ENCODE measurements at regions not wholly inside any gene's neighbourhood (a gene's known extent, or its start where the extent isn't known, plus 50 kb on each side); places are given as distances from the start of the nearest gene placed in this dataset.

DNA sequence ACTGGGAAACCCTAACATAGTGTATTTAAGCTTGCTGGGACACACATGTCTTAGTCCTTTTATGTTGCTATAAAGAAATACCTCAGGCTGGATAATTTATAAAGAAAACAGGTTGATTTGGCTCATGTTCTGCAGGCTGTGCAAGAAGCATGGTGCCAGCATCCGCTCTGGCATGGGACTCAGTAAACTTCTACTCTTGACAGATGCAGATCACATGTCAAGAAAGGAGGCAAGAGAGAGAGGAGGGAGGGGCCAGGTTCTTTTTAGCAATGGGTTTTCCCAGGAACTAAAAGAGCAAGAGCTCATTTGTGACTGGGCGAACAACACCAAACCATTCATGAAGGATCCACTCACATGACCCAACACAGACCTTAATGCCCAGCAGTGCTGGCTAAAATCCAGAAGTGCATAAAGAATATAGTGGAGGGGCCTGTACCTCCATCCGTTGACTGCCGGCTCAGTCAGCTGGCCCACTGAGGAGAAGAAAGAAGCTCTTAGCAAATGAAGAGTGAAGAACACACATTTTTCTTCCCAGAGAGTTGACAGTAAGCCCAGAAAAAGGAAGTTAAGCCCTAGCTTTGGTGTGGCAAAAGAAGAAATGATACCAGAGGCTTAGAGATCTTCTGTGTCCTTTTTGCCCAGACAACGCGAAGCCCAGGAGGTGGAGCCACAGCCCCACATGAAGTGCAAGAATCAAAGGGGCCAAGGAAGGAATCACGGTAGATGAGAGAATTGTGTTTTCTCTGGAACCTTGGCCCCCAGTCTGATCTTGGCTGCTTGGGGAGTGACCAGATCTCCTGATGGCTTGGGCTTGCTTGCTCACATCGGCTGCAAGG is 183.5 kb upstream of the FAM98A start:
- peak overlapping the region; percentile 26; the same call in 1 of the 2 replicates for H3K9ac ChIP-seq (ENCODE audit: low read length)
- H3K4me1 ChIP-seq (ENCODE audit: low read length): peaks cover 52% of the 10 kb centered on the region
- peak overlapping the region; percentile 33; the same call in 1 of the 2 replicates for H3K4me3 ChIP-seq (ENCODE audit: low read length)
- peak overlapping the region; percentile 98 for H3K27ac ChIP-seq (ENCODE audit: low read length)
- H2AFZ ChIP-seq (ENCODE audit: low read depth, low read length): peak overlapping the region; percentile 61; the same call in 1 of the 2 replicates
- no peaks in the 10 kb centered on the region for H3K9me3 ChIP-seq (ENCODE audit: insufficient read depth, low read length)
- no peaks in the 10 kb centered on the region for H4K20me1 ChIP-seq (ENCODE audit: insufficient read depth, low read length)
- no peak for TF ChIP-seq EZH2phosphoT487 (IDR thresholded peaks at IDR 0.05; ENCODE audit: low read depth)
- TF ChIP-seq, protein P1, sequence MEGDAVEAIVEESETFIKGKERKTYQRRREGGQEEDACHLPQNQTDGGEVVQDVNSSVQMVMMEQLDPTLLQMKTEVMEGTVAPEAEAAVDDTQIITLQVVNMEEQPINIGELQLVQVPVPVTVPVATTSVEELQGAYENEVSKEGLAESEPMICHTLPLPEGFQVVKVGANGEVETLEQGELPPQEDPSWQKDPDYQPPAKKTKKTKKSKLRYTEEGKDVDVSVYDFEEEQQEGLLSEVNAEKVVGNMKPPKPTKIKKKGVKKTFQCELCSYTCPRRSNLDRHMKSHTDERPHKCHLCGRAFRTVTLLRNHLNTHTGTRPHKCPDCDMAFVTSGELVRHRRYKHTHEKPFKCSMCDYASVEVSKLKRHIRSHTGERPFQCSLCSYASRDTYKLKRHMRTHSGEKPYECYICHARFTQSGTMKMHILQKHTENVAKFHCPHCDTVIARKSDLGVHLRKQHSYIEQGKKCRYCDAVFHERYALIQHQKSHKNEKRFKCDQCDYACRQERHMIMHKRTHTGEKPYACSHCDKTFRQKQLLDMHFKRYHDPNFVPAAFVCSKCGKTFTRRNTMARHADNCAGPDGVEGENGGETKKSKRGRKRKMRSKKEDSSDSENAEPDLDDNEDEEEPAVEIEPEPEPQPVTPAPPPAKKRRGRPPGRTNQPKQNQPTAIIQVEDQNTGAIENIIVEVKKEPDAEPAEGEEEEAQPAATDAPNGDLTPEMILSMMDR (IDR thresholded peaks at IDR 0.05; ENCODE audit: low read depth, low read length): peak; percentile 84
- no peaks in the 10 kb centered on the region for H3K27me3 ChIP-seq (ENCODE audit: low read depth, low read length)
- peaks cover 3% of the 10 kb centered on the region for H3K36me3 ChIP-seq (replicated peaks; ENCODE audit: low read depth, low read length)
- H3K4me2 ChIP-seq (ENCODE audit: low read length): peak overlapping the region; percentile 92
- H3K79me2 ChIP-seq (ENCODE audit: low read length): peaks cover 7% of the 10 kb centered on the region; the same call in 1 of the 2 replicates

DNA sequence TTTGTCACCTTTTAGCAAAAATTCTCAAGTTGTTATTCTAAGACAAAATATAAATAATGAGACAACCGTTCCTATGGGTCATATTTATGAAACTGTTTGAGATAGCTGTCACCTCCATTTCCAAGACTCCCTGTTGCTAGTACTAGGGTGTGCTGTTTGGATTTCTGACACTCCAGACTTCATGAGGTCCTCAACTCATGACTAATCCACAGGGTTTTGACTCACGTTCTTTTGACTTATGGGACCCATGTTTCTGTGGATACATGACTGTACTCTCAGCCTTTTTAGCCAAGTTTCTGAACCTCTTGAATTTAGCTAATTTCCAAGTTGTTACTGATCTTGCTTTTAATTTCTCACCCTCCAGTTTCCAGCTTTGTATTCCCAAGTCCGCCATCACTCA is 178.7 kb upstream of the FAM98A start:
- Histone ChIP-seq H3K9ac (ENCODE audit: low read length) (no peak overlapping the region), H2AFZ (ENCODE audit: low read depth, low read length) (no peak overlapping the region), H3K4me3 (ENCODE audit: low read length) (no peak overlapping the region), H4K20me1 (ENCODE audit: insufficient read depth, low read length) (no peaks in the 10 kb centered on the region), H3K27ac (ENCODE audit: low read length) (no peak overlapping the region), H3K4me2 (ENCODE audit: low read length) (no peak overlapping the region), H3K79me2 (ENCODE audit: low read length) (no peaks in the 10 kb centered on the region), H3K9me3 (ENCODE audit: insufficient read depth, low read length) (no peaks in the 10 kb centered on the region), H3K36me3 (replicated peaks; ENCODE audit: low read depth, low read length) (no peaks in the 10 kb centered on the region), H3K4me1 (ENCODE audit: low read length) (peaks cover 8% of the 10 kb centered on the region), H3K27me3 (ENCODE audit: low read depth, low read length) (no peaks in the 10 kb centered on the region)
- TF ChIP-seq, protein P1 (IDR thresholded peaks at IDR 0.05; ENCODE audit: low read depth, low read length): no peak
- TF ChIP-seq EZH2phosphoT487 (IDR thresholded peaks at IDR 0.05; ENCODE audit: low read depth): no peak

DNA sequence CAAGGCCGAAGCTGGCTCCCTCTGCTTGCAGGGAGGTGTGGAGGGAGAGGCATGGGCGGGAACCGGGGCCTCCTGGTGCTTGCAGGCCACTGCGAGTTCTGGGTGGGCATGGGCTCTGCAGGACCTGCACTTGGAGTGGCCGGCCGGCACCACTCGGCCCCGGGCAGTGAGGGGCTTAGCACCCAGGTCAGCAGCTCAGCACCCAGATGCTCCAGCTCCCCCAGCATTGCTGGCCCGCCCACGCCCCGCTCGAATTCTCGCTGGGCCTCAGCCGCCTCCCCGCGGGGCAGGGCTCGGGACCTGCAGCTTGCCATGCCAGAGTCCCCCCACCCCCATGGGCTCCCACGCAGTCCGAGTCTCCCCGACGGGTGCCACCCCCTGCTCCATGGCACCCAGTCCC is 176.2 kb upstream of the FAM98A start:
- H3K4me2 ChIP-seq (ENCODE audit: low read length): no peak overlapping the region
- no peak for TF ChIP-seq EZH2phosphoT487 (IDR thresholded peaks at IDR 0.05; ENCODE audit: low read depth)
- TF ChIP-seq, protein P1 (IDR thresholded peaks at IDR 0.05; ENCODE audit: low read depth, low read length): no peak
- H3K9ac ChIP-seq (ENCODE audit: low read length): no peak overlapping the region
- no peaks in the 10 kb centered on the region for H3K4me1 ChIP-seq (ENCODE audit: low read length)
- H3K27ac ChIP-seq (ENCODE audit: low read length): no peak overlapping the region
- no peaks in the 10 kb centered on the region for H3K9me3 ChIP-seq (ENCODE audit: insufficient read depth, low read length)
- H2AFZ ChIP-seq (ENCODE audit: low read depth, low read length): no peak overlapping the region
- no peaks in the 10 kb centered on the region for H3K36me3 ChIP-seq (replicated peaks; ENCODE audit: low read depth, low read length)
- no peaks in the 10 kb centered on the region for H4K20me1 ChIP-seq (ENCODE audit: insufficient read depth, low read length)
- H3K27me3 ChIP-seq (ENCODE audit: low read depth, low read length): no peaks in the 10 kb centered on the region
- H3K79me2 ChIP-seq (ENCODE audit: low read length): no peaks in the 10 kb centered on the region
- H3K4me3 ChIP-seq (ENCODE audit: low read length): no peak overlapping the region

DNA sequence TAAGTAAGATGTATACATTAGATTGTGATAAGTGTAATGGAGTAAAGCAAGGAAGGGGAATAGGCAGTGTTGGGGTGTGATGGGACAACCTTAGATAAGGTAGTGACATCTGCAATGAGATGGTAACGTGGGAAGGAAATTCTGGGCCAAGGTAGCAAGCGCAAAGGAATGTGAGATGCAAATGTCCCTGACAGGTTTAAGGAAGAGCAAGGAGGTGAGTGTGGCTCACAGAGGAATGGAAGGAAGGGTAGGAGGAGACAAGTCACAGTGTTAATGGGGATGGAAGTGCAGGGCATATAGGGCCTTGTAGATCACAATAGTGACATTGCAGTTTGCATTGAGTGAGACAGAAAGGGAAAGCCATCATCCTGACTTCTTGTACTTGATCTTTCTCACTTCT is 170.9 kb upstream of the FAM98A start:
- H3K27ac ChIP-seq (ENCODE audit: low read length): no peak overlapping the region
- no peaks in the 10 kb centered on the region for H3K27me3 ChIP-seq (ENCODE audit: low read depth, low read length)
- no peaks in the 10 kb centered on the region for H3K4me1 ChIP-seq (ENCODE audit: low read length)
- TF ChIP-seq EZH2phosphoT487 (IDR thresholded peaks at IDR 0.05; ENCODE audit: low read depth): no peak
- no peaks in the 10 kb centered on the region for H3K36me3 ChIP-seq (replicated peaks; ENCODE audit: low read depth, low read length)
- no peak overlapping the region for H3K4me2 ChIP-seq (ENCODE audit: low read length)
- H3K79me2 ChIP-seq (ENCODE audit: low read length): no peaks in the 10 kb centered on the region
- no peaks in the 10 kb centered on the region for H3K9me3 ChIP-seq (ENCODE audit: insufficient read depth, low read length)
- no peak overlapping the region for H3K9ac ChIP-seq (ENCODE audit: low read length)
- no peaks in the 10 kb centered on the region for H4K20me1 ChIP-seq (ENCODE audit: insufficient read depth, low read length)
- H2AFZ ChIP-seq (ENCODE audit: low read depth, low read length): no peak overlapping the region
- H3K4me3 ChIP-seq (ENCODE audit: low read length): no peak overlapping the region

Measured in OCI-LY3 (cell line).